H1 (cell line): ENCODE measurements at regions not wholly inside any gene's neighbourhood (a gene's known extent, or its start where the extent isn't known, plus 50 kb on each side); places are given as distances from the start of the nearest gene placed in this dataset.

Experiments
- CTCF ChIA-PET: fragments of 300-600 bp; sonication (Branson Sonifier 250); formaldehyde crosslinking; loops from one replicate; lab custom pipeline; 2021; ENCODE audit not compliant: partially characterized antibody; lab: Charles Lee
- POLR2A ChIA-PET: fragments of 300-600 bp; sonication (Branson Sonifier 250); formaldehyde crosslinking; loops from one replicate; lab custom pipeline; 2021; ENCODE audit warnings: inconsistent platforms; ENCODE audit not compliant: partially characterized antibody; lab: Charles Lee
- DNase-seq, 2 experiments: peaks; one replicate each; pipeline versions ENCODE4 v3.0.0 to v3.0.0-alpha.2; 2010 to 2022; ENCODE audit warnings: low spot score in 2 of 2, low read depth in 1 of 2, mixed read lengths in 1 of 2
- FAIRE-seq: peaks from 2 replicates; lab custom pipeline; 2011; peaks lifted over from hg19 to GRCh38; lab: Jason Lieb, UNC
- H2AFZ ChIP-seq: 2 replicates; pipeline ENCODE4 v1.8.1; 2012; ENCODE audit warnings: low read length, inconsistent platforms
- H2AK5ac ChIP-seq: 2 replicates; pipeline ENCODE4 v1.6.1; 2013; ENCODE audit warnings: low read depth, low read length
- H2BK120ac ChIP-seq: replicated peaks from 2 replicates; pipeline ENCODE3; 2013; ENCODE audit warnings: low read depth, low read length, inconsistent platforms
- H2BK12ac ChIP-seq: 2 replicates; pipeline ENCODE4 v1.6.1; 2013; ENCODE audit warnings: low read depth, low read length
- H2BK15ac ChIP-seq: 2 replicates; pipeline ENCODE4 v1.6.1; 2013; ENCODE audit warnings: low read length
- H2BK20ac ChIP-seq: 2 replicates; pipeline ENCODE4 v1.6.1; 2013; ENCODE audit warnings: low read length
- H2BK5ac ChIP-seq: 2 replicates; pipeline ENCODE4 v1.6.1; 2013; ENCODE audit warnings: low read depth, low read length
- H3K14ac ChIP-seq: 2 replicates; pipeline ENCODE4 v1.6.1; 2013; ENCODE audit warnings: inconsistent platforms; ENCODE audit not compliant: insufficient read length
- H3K18ac ChIP-seq: 2 replicates; pipeline ENCODE4 v1.6.1; 2013; ENCODE audit warnings: low read length; ENCODE audit errors: extremely low read depth
- H3K23ac ChIP-seq: 2 replicates; pipeline ENCODE4 v1.6.1; 2013; ENCODE audit warnings: inconsistent platforms; ENCODE audit not compliant: insufficient read length
- H3K23me2 ChIP-seq: 2 replicates; pipeline ENCODE4 v1.6.1; 2013; ENCODE audit warnings: low read depth, low read length
- H3K27ac ChIP-seq: 2 replicates; pipeline ENCODE4 v1.6.1; 2011; ENCODE audit warnings: low read depth, low read length, inconsistent platforms
- H3K27me3 ChIP-seq, 4 experiments: replicated peaks in 1 of 4; 1 replicate in 1 of 4; 2 replicates in 3 of 4; pipeline versions ENCODE4 v1.6.1 to v1.8.1; 2011 to 2013; ENCODE audit warnings: low read length in 3 of 4, mild to moderate bottlenecking in 3 of 4, inconsistent platforms in 2 of 4, mixed read lengths in 2 of 4, moderate library complexity in 1 of 4; ENCODE audit not compliant: control insufficient read depth in 3 of 4, insufficient read depth in 3 of 4; ENCODE audit errors: extremely low read depth in 1 of 4
- H3K36me3 ChIP-seq, 4 experiments: 2 replicates each; pipeline versions ENCODE4 v1.6.1 to v1.8.1; 2011 to 2013; ENCODE audit warnings: mild to moderate bottlenecking in 4 of 4, low read length in 3 of 4, moderate library complexity in 2 of 4, control low read depth in 1 of 4, inconsistent platforms in 1 of 4; ENCODE audit not compliant: insufficient read depth in 4 of 4, control insufficient read depth in 2 of 4
- H3K4ac ChIP-seq: replicated peaks from 2 replicates; pipeline ENCODE3; 2013; ENCODE audit warnings: low read length, low read depth, mixed read lengths, inconsistent platforms; ENCODE audit not compliant: insufficient read length
- H3K4me1 ChIP-seq, 4 experiments: replicated peaks in 1 of 4; 1 replicate in 1 of 4; 2 replicates in 3 of 4; pipeline versions ENCODE4 v1.6.1 to v1.8.1; 2011 to 2013; ENCODE audit warnings: low read length in 3 of 4, inconsistent platforms in 2 of 4, mixed read lengths in 1 of 4; ENCODE audit not compliant: insufficient read depth in 4 of 4, control insufficient read depth in 3 of 4
- H3K4me2 ChIP-seq, 2 experiments: 2 replicates each; pipeline versions ENCODE4 v1.6.1 to v1.8.1; 2011 to 2013; ENCODE audit warnings: low read depth in 2 of 2, low read length in 2 of 2, control low read depth in 1 of 2, inconsistent platforms in 1 of 2, mild to moderate bottlenecking in 1 of 2; ENCODE audit not compliant: insufficient read depth in 1 of 2
- H3K4me3 ChIP-seq, 4 experiments: fragments of 200-600, 300-600 bp in 1 of 4; sonication (generic), shearing (Covaris generic), sonication (Bioruptor Twin) in 1 of 4; 2 replicates each; pipeline versions ENCODE4 v1.5.1 to v1.8.1; 2011 to 2016; ENCODE audit warnings: low read length in 4 of 4, low read depth in 3 of 4, control low read depth in 2 of 4, inconsistent platforms in 2 of 4, mild to moderate bottlenecking in 2 of 4, mixed read lengths in 1 of 4, moderate library complexity in 1 of 4; ENCODE audit not compliant: insufficient read depth in 2 of 4; ENCODE audit errors: extremely low read depth in 1 of 4
- H3K56ac ChIP-seq: replicated peaks from 2 replicates; pipeline ENCODE3; 2013; ENCODE audit warnings: low read depth, mild to moderate bottlenecking, mixed read lengths, low read length, inconsistent platforms; ENCODE audit not compliant: insufficient read length
- H3K79me1 ChIP-seq: 2 replicates; pipeline ENCODE4 v1.6.1; 2013; ENCODE audit warnings: low read depth, low read length, control low read depth
- H3K79me2 ChIP-seq, 2 experiments: 2 replicates each; pipeline versions ENCODE4 v1.6.1 to v1.8.1; 2012 to 2013; ENCODE audit warnings: low read length in 2 of 2, mild to moderate bottlenecking in 2 of 2, inconsistent platforms in 1 of 2; ENCODE audit not compliant: insufficient read depth in 2 of 2, control insufficient read depth in 1 of 2
- H3K9ac ChIP-seq, 4 experiments: replicated peaks in 1 of 4; 1 replicate in 1 of 4; 2 replicates in 3 of 4; pipeline versions ENCODE4 v1.6.1 to v1.8.1; 2011 to 2013; ENCODE audit warnings: low read depth in 3 of 4, low read length in 3 of 4, control low read depth in 2 of 4, mild to moderate bottlenecking in 2 of 4, moderate library complexity in 2 of 4, inconsistent platforms in 1 of 4; ENCODE audit errors: extremely low read depth in 1 of 4
- H3K9me3 ChIP-seq, 2 experiments: 2 replicates each; pipeline versions ENCODE4 v1.6.1 to v1.8.1; 2012 to 2013; ENCODE audit warnings: mild to moderate bottlenecking in 2 of 2, moderate library complexity in 2 of 2, control low read depth in 1 of 2, inconsistent platforms in 1 of 2, low read depth in 1 of 2, low read length in 1 of 2, mixed read lengths in 1 of 2; ENCODE audit not compliant: insufficient read depth in 2 of 2
- H4K20me1 ChIP-seq, 2 experiments: replicated peaks in 1 of 2; 2 replicates each; pipeline versions ENCODE3 to v1.8.1; 2011 to 2013; ENCODE audit warnings: inconsistent platforms in 2 of 2, low read length in 2 of 2, mild to moderate bottlenecking in 1 of 2; ENCODE audit not compliant: insufficient read depth in 2 of 2, control insufficient read depth in 1 of 2
- H4K5ac ChIP-seq: 2 replicates; pipeline ENCODE4 v1.6.1; 2013; ENCODE audit warnings: low read length, low read depth, mixed read lengths, inconsistent platforms; ENCODE audit not compliant: insufficient read length
- H4K8ac ChIP-seq: 2 replicates; pipeline ENCODE4 v1.8.0; 2013; ENCODE audit warnings: mild to moderate bottlenecking, moderate library complexity, low read length, inconsistent platforms; ENCODE audit not compliant: insufficient read depth; ENCODE audit errors: extremely low read depth
- H4K91ac ChIP-seq: replicated peaks from 2 replicates; pipeline ENCODE3; 2013; ENCODE audit warnings: low read length, mixed read lengths, inconsistent platforms; ENCODE audit not compliant: insufficient read length
- BCL11A ChIP-seq, 2 experiments: IDR thresholded peaks; one replicate each; pipeline ENCODE4 v1.6.1; 2011; ENCODE audit warnings: low read depth in 2 of 2, low read length in 2 of 2, mild to moderate bottlenecking in 2 of 2
- EZH2 ChIP-seq: fragments of 200-600 bp; sonication (generic); IDR thresholded peaks from 2 replicates; pipeline ENCODE4 v1.7.1; 2012; ENCODE audit warnings: low read depth, mild to moderate bottlenecking, moderate library complexity, low read length, inconsistent platforms; ENCODE audit not compliant: severe bottlenecking
- NANOG ChIP-seq: IDR thresholded peaks from 2 replicates; pipeline ENCODE4 v1.6.1; 2011; ENCODE audit warnings: low read length, low read depth, mild to moderate bottlenecking, inconsistent platforms; ENCODE audit not compliant: insufficient read depth, poor library complexity, severe bottlenecking
- RNF2 ChIP-seq: fragments of 200-900, 300-1000 bp; sonication (generic); IDR thresholded peaks from 2 replicates; pipeline ENCODE4 v1.7.1; 2016; ENCODE audit warnings: borderline replicate concordance, low read depth, mild to moderate bottlenecking, antibody characterized with exemption, low read length; ENCODE audit not compliant: poor library complexity, severe bottlenecking; ENCODE audit errors: missing control alignments
- TEAD4 ChIP-seq: IDR thresholded peaks from 2 replicates; pipeline ENCODE4 v1.6.1; 2012; ENCODE audit warnings: low read depth, low read length, inconsistent platforms, mixed read lengths
- WGBS, 2 experiments: shearing (Covaris generic) in 1 of 2; methylation state at CpG; one replicate each; pipeline versions ENCODE4 v1.1.6 to v1.1.7; 2013 to 2015; ENCODE audit warnings: low lambda C conversion rate in 2 of 2, mixed read lengths in 2 of 2, inconsistent platforms in 1 of 2, low coverage in 1 of 2, missing lambda C conversion rate in 1 of 2; ENCODE audit not compliant: insufficient replicate concordance in 2 of 2, insufficient coverage in 1 of 2, insufficient read length in 1 of 2; ENCODE audit errors: extremely low coverage in 1 of 2, missing lambda C conversion rate in 1 of 2; 5-methylcytosine and 5-hydroxymethylcytosine counted together
- TF ChIP-seq, protein P1 (sequence below): IDR thresholded peaks from 2 replicates; pipeline ENCODE4 v1.6.1; 2012; ENCODE audit warnings: low read length, inconsistent platforms

GRCh38 chr10:53469383-53469782 lies 696.8 kb upstream of the MBL2 start:
- H3K23me2 ChIP-seq, result no peaks in the 10 kb centered on the region
- H3K36me3 ChIP-seq, result peaks cover 0 to 3% (median 0%) of the 10 kb centered on the region in 4 experiments; a peak in 2 of 8 replicates
- H4K8ac ChIP-seq, result no peak overlapping the region
- no peak overlapping the region for H3K4me2 ChIP-seq
- ChIA-PET POLR2A (no interaction called here), CTCF (interaction anchor here (1.0 kb wide), 1 partner anchor 17 kb away, joined by 3 read pairs; no protein-coding TSS in a partner anchor)
- no peaks in the 10 kb centered on the region for H3K79me2 ChIP-seq
- no peaks in the 10 kb centered on the region; a peak in 1 of 7 replicates for H3K4me1 ChIP-seq
- DNase-seq (no peak), FAIRE-seq (no peak)
- H3K56ac ChIP-seq, result no peak overlapping the region
- no peak overlapping the region for H2BK12ac ChIP-seq
- no peak overlapping the region for H3K9ac ChIP-seq
- no peaks in the 10 kb centered on the region for H3K27me3 ChIP-seq
- H4K20me1 ChIP-seq, result no peaks in the 10 kb centered on the region
- H4K91ac ChIP-seq, result no peak overlapping the region
- peak overlapping the region; percentile 92 for H2BK120ac ChIP-seq
- no peak for TF ChIP-seq EZH2
- no peak for TF ChIP-seq TEAD4
- no peak for TF ChIP-seq RNF2
- TF ChIP-seq, protein P1, sequence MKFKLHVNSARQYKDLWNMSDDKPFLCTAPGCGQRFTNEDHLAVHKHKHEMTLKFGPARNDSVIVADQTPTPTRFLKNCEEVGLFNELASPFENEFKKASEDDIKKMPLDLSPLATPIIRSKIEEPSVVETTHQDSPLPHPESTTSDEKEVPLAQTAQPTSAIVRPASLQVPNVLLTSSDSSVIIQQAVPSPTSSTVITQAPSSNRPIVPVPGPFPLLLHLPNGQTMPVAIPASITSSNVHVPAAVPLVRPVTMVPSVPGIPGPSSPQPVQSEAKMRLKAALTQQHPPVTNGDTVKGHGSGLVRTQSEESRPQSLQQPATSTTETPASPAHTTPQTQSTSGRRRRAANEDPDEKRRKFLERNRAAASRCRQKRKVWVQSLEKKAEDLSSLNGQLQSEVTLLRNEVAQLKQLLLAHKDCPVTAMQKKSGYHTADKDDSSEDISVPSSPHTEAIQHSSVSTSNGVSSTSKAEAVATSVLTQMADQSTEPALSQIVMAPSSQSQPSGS, result no peak
- TF ChIP-seq NANOG, result no peak
- no peak for TF ChIP-seq BCL11A (IDR thresholded peaks at IDR 0.05; ENCODE audit: low read depth in 2 of 2, low read length in 2 of 2)
- no peaks in the 10 kb centered on the region for H3K79me1 ChIP-seq
- no peak overlapping the region for H3K23ac ChIP-seq
- no peak overlapping the region for H2AK5ac ChIP-seq
- H3K9me3 ChIP-seq, result peaks cover 3 to 4% of the 10 kb centered on the region in 2 experiments; a peak in 1 of 4 replicates
- no peak overlapping the region for H4K5ac ChIP-seq
- H2AFZ ChIP-seq, result no peak overlapping the region
- 91% methylated on average over 2 of the region's 2 CpGs; no CpG with 5 or more reads in 1 of the 2 experiments for WGBS, 2 experiments
- H3K27ac ChIP-seq, result no peak overlapping the region
- H2BK5ac ChIP-seq, result no peak overlapping the region
- H2BK20ac ChIP-seq, result no peak overlapping the region
- H3K18ac ChIP-seq, result no peak overlapping the region
- no peak overlapping the region for H3K4ac ChIP-seq
- H2BK15ac ChIP-seq, result no peak overlapping the region
- H3K4me3 ChIP-seq, result no peak overlapping the region
- H3K14ac ChIP-seq, result no peak overlapping the region
